Glutamatergic neuron (in vitro differentiated cells): ENCODE measurements at regions not wholly inside any gene's neighbourhood (a gene's known extent, or its start where the extent isn't known, plus 50 kb on each side); places are given as distances from the start of the nearest gene placed in this dataset.
"Not testable (repeated sequence)": the region's sequence is repeated elsewhere in the genome, so short reads cannot be mapped to it uniquely, and the experiment has no call there.

ENCODE experiments used
- DNase-seq: peaks from one replicate; pipeline ENCODE4 v3.0.0; 2022
- H3K27ac Mint-ChIP-seq: one replicate; pipeline ENCODE4 v1.8.0; 2020; ENCODE audit warnings: mild to moderate bottlenecking, mixed read lengths, inconsistent platforms; ENCODE audit not compliant: unreplicated experiment
- H3K27me3 Mint-ChIP-seq: one replicate; pipeline ENCODE4 v1.8.0; 2020; ENCODE audit warnings: mild to moderate bottlenecking, moderate library complexity, mixed read lengths, inconsistent platforms; ENCODE audit not compliant: unreplicated experiment
- H3K36me3 Mint-ChIP-seq: one replicate; pipeline ENCODE4 v1.8.0; 2020; ENCODE audit warnings: mild to moderate bottlenecking, mixed read lengths, inconsistent platforms; ENCODE audit not compliant: unreplicated experiment
- H3K4me1 Mint-ChIP-seq: one replicate; pipeline ENCODE4 v1.8.0; 2020; ENCODE audit warnings: mild to moderate bottlenecking, low read depth, mixed read lengths, inconsistent platforms; ENCODE audit not compliant: unreplicated experiment
- H3K4me3 Mint-ChIP-seq: one replicate; pipeline ENCODE4 v1.8.0; 2020; ENCODE audit warnings: mild to moderate bottlenecking, mixed read lengths, inconsistent platforms; ENCODE audit not compliant: unreplicated experiment
- H3K9me3 Mint-ChIP-seq: one replicate; pipeline ENCODE4 v1.8.0; 2020; ENCODE audit warnings: mild to moderate bottlenecking, moderate library complexity, mixed read lengths, inconsistent platforms; ENCODE audit not compliant: unreplicated experiment
- TF ChIP-seq, protein P1 (sequence below): fragments of 200-600 bp; sonication (generic); IDR thresholded peaks from one replicate; pipeline ENCODE4 v1.5.0; 2021; ENCODE audit not compliant: partially characterized antibody, unreplicated experiment

DNA sequence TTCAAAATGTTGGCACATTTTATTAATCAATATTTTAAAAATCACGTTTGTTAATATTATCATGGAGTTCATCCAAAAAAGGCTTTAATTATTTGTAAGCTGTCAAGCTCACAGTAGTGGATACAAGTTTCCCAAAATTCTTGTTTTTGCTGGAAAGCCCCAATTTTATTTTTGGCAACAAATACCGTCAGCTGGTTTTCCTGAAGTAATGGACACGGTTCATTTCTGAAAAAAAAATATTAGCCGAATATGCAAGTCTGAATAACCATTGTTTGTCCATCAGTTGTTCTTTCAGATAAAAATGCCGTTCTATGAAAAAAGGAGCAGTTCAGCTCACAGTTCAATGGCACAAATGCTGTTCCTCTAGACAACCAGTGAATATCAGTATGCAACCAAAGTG, 101.5 kb upstream of the RAI14 start:
- TF ChIP-seq, protein P1, sequence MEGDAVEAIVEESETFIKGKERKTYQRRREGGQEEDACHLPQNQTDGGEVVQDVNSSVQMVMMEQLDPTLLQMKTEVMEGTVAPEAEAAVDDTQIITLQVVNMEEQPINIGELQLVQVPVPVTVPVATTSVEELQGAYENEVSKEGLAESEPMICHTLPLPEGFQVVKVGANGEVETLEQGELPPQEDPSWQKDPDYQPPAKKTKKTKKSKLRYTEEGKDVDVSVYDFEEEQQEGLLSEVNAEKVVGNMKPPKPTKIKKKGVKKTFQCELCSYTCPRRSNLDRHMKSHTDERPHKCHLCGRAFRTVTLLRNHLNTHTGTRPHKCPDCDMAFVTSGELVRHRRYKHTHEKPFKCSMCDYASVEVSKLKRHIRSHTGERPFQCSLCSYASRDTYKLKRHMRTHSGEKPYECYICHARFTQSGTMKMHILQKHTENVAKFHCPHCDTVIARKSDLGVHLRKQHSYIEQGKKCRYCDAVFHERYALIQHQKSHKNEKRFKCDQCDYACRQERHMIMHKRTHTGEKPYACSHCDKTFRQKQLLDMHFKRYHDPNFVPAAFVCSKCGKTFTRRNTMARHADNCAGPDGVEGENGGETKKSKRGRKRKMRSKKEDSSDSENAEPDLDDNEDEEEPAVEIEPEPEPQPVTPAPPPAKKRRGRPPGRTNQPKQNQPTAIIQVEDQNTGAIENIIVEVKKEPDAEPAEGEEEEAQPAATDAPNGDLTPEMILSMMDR = no peak
- Mint-ChIP-seq H3K9me3 (peaks cover 2% of the 10 kb centered on the region), H3K4me1 (peaks cover 10% of the 10 kb centered on the region), H3K4me3 (no peak overlapping the region), H3K27me3 (peaks cover 4% of the 10 kb centered on the region), H3K27ac (no peak overlapping the region), H3K36me3 (no peaks in the 10 kb centered on the region)
- DNase-seq = no peak

DNA sequence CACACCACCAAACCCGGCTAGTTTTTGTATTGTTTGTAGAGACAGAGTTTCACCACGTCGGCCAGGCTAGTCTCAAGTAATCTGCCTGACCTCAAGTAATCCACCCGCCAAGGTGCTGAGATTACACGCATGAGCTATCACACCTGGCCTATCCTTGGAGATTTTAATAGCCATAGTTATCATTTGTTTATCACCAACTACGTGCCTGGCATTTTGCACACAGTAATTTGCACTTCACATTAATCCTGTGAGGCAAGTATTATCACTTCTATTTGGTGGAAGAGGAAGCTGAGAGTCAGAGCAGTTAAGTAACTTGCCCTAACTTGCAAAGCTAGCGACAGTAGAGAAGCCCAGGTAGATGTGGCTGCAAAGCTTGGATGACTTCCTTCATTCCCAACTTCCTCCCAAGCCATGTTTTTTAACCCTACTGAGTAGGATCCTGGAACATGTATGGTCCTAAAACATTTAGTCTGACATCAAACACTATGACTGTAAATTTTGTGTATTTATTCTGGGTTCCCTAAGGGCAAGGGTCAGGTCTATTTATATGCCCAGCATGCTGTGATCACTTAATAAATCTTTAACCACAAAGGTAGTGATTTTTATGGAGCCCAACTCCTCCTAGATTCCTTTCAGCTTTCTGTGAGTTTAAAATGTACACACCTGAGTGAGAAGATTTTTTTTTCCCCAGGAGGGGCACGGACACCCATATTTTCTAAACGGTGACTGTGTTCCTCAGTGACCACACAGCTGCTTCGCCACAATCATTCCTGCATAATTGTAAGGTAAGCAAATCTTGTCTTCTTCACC, 100.2 kb upstream of the RAI14 start:
- peaks cover 10% of the 10 kb centered on the region for H3K4me1 Mint-ChIP-seq
- no peak overlapping the region for H3K4me3 Mint-ChIP-seq
- H3K36me3 Mint-ChIP-seq = no peaks in the 10 kb centered on the region
- DNase-seq = no peak
- TF ChIP-seq, protein P1 = no peak
- H3K27me3 Mint-ChIP-seq = peaks cover 4% of the 10 kb centered on the region
- peaks cover 2% of the 10 kb centered on the region for H3K9me3 Mint-ChIP-seq
- no peak overlapping the region for H3K27ac Mint-ChIP-seq

DNA sequence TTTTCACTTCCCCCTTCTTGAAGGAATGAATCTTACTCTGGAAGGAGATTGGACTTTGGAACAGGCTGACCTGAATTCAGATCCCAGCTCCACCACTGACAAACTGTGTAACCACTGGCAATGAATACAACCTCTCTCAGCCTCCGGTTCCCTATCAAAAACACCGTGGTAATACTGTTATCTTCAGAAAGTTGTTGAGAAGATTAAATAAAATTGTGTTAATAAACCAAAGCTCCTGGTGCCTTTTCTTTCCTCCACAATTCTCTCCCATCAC, 99.7 kb upstream of the RAI14 start:
- Mint-ChIP-seq H3K27me3 (peaks cover 4% of the 10 kb centered on the region), H3K9me3 (peaks cover 2% of the 10 kb centered on the region), H3K36me3 (no peaks in the 10 kb centered on the region), H3K27ac (no peak overlapping the region), H3K4me1 (peaks cover 8% of the 10 kb centered on the region), H3K4me3 (no peak overlapping the region)
- DNase-seq = no peak
- TF ChIP-seq, protein P1 = no peak

DNA sequence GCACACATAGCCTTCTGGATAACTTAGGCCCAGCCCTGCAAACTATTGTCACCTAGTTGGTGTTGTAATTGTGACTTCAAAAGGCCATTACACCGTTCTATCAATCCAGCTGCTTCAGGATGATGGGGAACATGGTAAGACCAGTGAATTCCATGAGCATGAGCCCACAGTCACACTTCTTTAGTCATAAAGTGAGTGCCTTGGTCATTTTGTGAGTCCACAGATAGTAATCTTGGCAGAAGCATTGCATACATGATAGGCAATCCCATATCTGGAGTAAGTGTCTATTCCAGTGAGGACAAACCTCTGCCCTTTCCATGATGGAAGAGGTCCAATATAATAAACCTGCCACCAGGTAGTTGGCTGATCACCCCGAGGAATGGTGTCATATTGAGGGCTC, 94.5 kb upstream of the RAI14 start:
- not testable (repeated sequence) for H3K27me3 Mint-ChIP-seq, H3K4me1 Mint-ChIP-seq, H3K36me3 Mint-ChIP-seq, H3K9me3 Mint-ChIP-seq, H3K4me3 Mint-ChIP-seq, DNase-seq, H3K27ac Mint-ChIP-seq

DNA sequence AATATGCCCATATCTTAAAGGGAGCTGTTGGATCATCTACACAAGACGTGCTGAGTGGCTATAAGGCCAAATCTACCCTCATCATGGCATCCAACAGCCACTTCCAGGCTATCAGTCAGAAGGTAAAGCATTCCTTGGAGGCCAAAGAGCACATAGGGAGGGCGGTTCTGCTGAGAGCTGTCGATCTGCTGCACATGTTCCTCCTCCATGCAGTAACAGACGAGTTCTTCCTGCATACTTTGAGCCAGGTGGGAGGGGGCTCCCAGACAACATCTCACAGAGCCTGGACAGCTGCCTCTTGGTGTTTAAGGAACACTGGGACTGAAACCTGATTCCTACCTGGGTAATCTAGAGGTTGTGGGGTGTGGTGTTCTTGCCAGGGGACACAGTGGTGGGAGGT, 93.3 kb upstream of the RAI14 start:
- Mint-ChIP-seq H3K27me3 (peaks cover 7% of the 10 kb centered on the region), H3K4me3 (no peak overlapping the region), H3K4me1 (no peaks in the 10 kb centered on the region), H3K27ac (no peak overlapping the region), H3K36me3 (no peaks in the 10 kb centered on the region), H3K9me3 (peaks cover 2% of the 10 kb centered on the region)
- TF ChIP-seq, protein P1 = no peak
- DNase-seq = no peak
